Activated CD8-positive, alpha-beta T cell treated with anti-CD3 and anti-CD28 coated beads for 36 hours (primary cell): ENCODE measurements at regions not wholly inside any gene's neighbourhood (a gene's known extent, or its start where the extent isn't known, plus 50 kb on each side); places are given as distances from the start of the nearest gene placed in this dataset.

Experiments used
- ATAC-seq: fragments of 200-7000 bp; cut with Tn5 transposase; one replicate; pipeline ENCODE4 v1.10.0; 2021; ENCODE audit warnings: mild to moderate bottlenecking, moderate library complexity
- CTCF ChIA-PET: fragments of 350-600 bp; sonication (Branson Sonifier 250); formaldehyde crosslinking; loops from one replicate; lab custom pipeline; 2021; ENCODE audit warnings: antibody characterized with exemption; lab: Charles Lee
- POLR2A ChIA-PET: fragments of 350-600 bp; sonication (Branson Sonifier 250); formaldehyde crosslinking; loops from one replicate; lab custom pipeline; 2021; ENCODE audit warnings: antibody characterized with exemption; lab: Charles Lee
- DNase-seq: peaks from one replicate; pipeline ENCODE4 v3.0.0-alpha.2; 2020
- H3K27ac Mint-ChIP-seq: one replicate; pipeline ENCODE4 v1.8.0; 2021; ENCODE audit warnings: mild to moderate bottlenecking, mixed read lengths
- H3K27me3 Mint-ChIP-seq: one replicate; pipeline ENCODE4 v1.8.0; 2021; ENCODE audit warnings: mixed read lengths
- H3K36me3 Mint-ChIP-seq: one replicate; pipeline ENCODE4 v1.8.0; 2021; ENCODE audit warnings: low read depth, mixed read lengths
- H3K4me1 Mint-ChIP-seq: one replicate; pipeline ENCODE4 v1.8.0; 2021; ENCODE audit warnings: low read depth, mixed read lengths
- H3K4me3 Mint-ChIP-seq: one replicate; pipeline ENCODE4 v1.8.0; 2021; ENCODE audit warnings: mild to moderate bottlenecking, moderate library complexity, mixed read lengths
- H3K9me3 Mint-ChIP-seq: one replicate; pipeline ENCODE4 v1.8.0; 2021; ENCODE audit warnings: mixed read lengths
- intact Hi-C: fragments of 100-400 bp; cut with micrococcal nuclease; formaldehyde crosslinking; loops from one replicate; pipeline ENCODE4 v1.10.0; 2022
- TF ChIP-seq, protein P1 (sequence below): fragments of 200-600 bp; IDR thresholded peaks from one replicate; pipeline ENCODE4 v1.8.0; 2022; ENCODE audit warnings: antibody characterized with exemption, mild to moderate bottlenecking

GRCh38 chr1:187151555-187151954 is 322.8 kb downstream of the PLA2G4A start:
- TF ChIP-seq, protein P1, sequence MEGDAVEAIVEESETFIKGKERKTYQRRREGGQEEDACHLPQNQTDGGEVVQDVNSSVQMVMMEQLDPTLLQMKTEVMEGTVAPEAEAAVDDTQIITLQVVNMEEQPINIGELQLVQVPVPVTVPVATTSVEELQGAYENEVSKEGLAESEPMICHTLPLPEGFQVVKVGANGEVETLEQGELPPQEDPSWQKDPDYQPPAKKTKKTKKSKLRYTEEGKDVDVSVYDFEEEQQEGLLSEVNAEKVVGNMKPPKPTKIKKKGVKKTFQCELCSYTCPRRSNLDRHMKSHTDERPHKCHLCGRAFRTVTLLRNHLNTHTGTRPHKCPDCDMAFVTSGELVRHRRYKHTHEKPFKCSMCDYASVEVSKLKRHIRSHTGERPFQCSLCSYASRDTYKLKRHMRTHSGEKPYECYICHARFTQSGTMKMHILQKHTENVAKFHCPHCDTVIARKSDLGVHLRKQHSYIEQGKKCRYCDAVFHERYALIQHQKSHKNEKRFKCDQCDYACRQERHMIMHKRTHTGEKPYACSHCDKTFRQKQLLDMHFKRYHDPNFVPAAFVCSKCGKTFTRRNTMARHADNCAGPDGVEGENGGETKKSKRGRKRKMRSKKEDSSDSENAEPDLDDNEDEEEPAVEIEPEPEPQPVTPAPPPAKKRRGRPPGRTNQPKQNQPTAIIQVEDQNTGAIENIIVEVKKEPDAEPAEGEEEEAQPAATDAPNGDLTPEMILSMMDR, result no peak
- CTCF ChIA-PET, result no interaction called here
- DNase-seq, result no peak

GRCh38 chr1:187153047-187153446 is 324.3 kb downstream of the PLA2G4A start:
- TF ChIP-seq, protein P1, result no peak
- DNase-seq, result no peak
- ChIA-PET POLR2A (no interaction called here), CTCF (no interaction called here)
- Mint-ChIP-seq H3K36me3 (peaks cover 9% of the 10 kb centered on the region), H3K27me3 (no peaks in the 10 kb centered on the region), H3K4me1 (peaks cover 1% of the 10 kb centered on the region), H3K9me3 (peaks cover 31% of the 10 kb centered on the region), H3K27ac (no peak overlapping the region), H3K4me3 (no peak overlapping the region)
- no peak for ATAC-seq
- intact Hi-C loops, result no loop called here

More at GRCh38 chr1:187151555-187151954, 322.8 kb downstream of the PLA2G4A start:
- ATAC-seq, result no peak
- Mint-ChIP-seq H3K27ac (no peak overlapping the region), H3K27me3 (no peaks in the 10 kb centered on the region), H3K9me3 (peaks cover 34% of the 10 kb centered on the region), H3K4me1 (no peaks in the 10 kb centered on the region), H3K4me3 (no peak overlapping the region), H3K36me3 (peaks cover 9% of the 10 kb centered on the region)
- POLR2A ChIA-PET, result no interaction called here
- intact Hi-C loops, result no loop called here

DNA sequence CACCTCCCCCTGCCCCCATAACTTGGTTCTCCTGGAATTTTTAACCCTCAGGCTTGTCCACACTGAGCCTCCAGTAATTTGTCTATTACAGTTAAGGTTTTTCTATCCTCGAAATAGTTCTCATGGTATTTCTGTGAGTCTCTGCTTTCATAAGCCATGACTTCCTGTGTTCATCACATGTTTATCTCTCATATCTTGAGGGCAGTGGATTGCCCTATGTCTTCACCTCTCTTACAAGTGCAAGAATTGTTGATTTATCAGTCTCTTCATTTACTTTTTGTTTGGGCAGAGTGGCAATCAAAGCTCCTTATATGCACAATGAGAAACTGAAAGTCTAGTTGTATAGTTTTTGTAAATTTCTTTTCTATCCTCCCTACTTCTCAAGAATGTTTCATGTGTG is 328.4 kb downstream of the PLA2G4A start:
- intact Hi-C loops, result no loop called here
- H3K27me3 Mint-ChIP-seq, result no peaks in the 10 kb centered on the region
- POLR2A ChIA-PET, result no interaction called here
- CTCF ChIA-PET, result no interaction called here
- ATAC-seq (no peak), DNase-seq (no peak)
- TF ChIP-seq, protein P1, result no peak
- peaks cover 9% of the 10 kb centered on the region for H3K36me3 Mint-ChIP-seq
- H3K4me3 Mint-ChIP-seq, result no peak overlapping the region
- H3K27ac Mint-ChIP-seq, result no peak overlapping the region
- peaks cover 19% of the 10 kb centered on the region for H3K9me3 Mint-ChIP-seq
- peaks cover 1% of the 10 kb centered on the region for H3K4me1 Mint-ChIP-seq

DNA sequence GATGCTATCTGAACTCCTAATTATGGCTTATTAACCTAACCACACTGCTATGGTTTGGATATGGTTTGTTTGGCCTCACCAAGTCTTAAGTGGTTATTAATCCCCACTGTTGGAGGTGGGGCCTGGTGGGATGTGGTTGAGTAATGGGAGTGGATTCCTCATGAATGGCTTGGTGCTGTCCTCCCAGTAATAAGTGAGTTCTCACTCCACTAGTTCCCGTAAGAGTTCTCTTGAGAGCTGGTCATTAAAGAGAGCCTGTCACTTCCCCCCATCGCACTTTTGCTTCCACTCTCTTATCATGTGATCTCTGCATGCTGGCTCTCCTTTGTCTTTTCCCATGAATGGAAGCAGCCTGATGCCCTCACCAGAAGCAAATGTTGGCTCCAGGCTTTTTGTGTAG is 328.8 kb downstream of the PLA2G4A start:
- H3K9me3 Mint-ChIP-seq, result peaks cover 18% of the 10 kb centered on the region
- H3K27ac Mint-ChIP-seq, result no peak overlapping the region
- ATAC-seq, result no peak
- H3K4me3 Mint-ChIP-seq, result no peak overlapping the region
- H3K27me3 Mint-ChIP-seq, result no peaks in the 10 kb centered on the region
- ChIA-PET POLR2A (no interaction called here), CTCF (no interaction called here)
- no peak for DNase-seq
- TF ChIP-seq, protein P1, result no peak
- intact Hi-C loops, result no loop called here
- peaks cover 8% of the 10 kb centered on the region for H3K36me3 Mint-ChIP-seq
- peaks cover 1% of the 10 kb centered on the region for H3K4me1 Mint-ChIP-seq

GRCh38 chr1:187167555-187167954 is 338.8 kb downstream of the PLA2G4A start:
- H3K4me3 Mint-ChIP-seq, result no peak overlapping the region
- no peaks in the 10 kb centered on the region for H3K27me3 Mint-ChIP-seq
- peaks cover 21% of the 10 kb centered on the region for H3K9me3 Mint-ChIP-seq
- TF ChIP-seq, protein P1, result no peak
- POLR2A ChIA-PET, result no interaction called here
- ATAC-seq, result no peak
- intact Hi-C loops, result no loop called here
- CTCF ChIA-PET, result no interaction called here
- no peaks in the 10 kb centered on the region for H3K4me1 Mint-ChIP-seq
- no peaks in the 10 kb centered on the region for H3K36me3 Mint-ChIP-seq
- no peak overlapping the region for H3K27ac Mint-ChIP-seq
- no peak for DNase-seq
